NCI-H82 (cell line): ENCODE measurements at regions not wholly inside any gene's neighbourhood (a gene's known extent, or its start where the extent isn't known, plus 50 kb on each side); places are given as distances from the start of the nearest gene placed in this dataset.

Source experiments
- DNase-seq: peaks from one replicate; lab custom pipeline; 2025; lab: John Stamatoyannopoulos, UW

DNA sequence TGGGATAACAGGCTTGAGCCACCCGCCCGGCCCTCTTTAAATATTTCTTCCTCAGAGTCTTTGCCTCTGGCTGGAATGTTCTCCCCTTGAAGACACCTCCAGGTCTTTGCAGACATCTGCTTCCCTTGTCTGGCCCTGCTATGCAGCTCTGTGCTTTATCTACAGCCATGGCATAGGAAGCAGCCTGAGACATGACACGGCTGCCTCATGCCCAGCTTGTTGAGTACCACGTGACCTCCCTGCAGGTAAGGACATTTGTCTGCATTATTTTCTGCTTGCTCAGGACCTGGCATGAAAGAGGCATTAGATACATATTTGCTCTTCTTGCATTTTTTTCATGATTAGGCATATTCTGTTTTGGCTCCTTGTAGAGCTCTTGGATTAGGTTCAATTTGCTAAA lies 113.8 kb upstream of the KLF6 start:
- DNase-seq: no peak

DNA sequence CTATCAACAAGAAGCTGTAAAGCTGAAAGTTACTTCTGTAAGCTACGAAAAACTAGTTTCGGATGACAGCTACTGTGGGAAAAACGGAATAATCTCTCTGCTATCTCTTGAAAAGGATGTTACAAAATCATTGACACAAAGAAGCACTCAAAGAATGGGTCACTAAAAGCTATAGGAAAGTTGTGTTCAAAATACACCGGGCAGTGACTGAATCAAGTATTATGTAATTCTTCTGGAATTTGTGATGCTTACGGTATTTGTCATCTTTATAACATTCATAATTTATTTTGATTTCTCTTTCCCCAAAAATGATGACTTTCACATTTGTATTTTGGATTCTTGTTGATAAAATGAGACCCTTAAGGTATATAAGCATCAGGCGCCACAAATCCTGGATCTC lies 112.1 kb upstream of the KLF6 start:
- DNase-seq: no peak

DNA sequence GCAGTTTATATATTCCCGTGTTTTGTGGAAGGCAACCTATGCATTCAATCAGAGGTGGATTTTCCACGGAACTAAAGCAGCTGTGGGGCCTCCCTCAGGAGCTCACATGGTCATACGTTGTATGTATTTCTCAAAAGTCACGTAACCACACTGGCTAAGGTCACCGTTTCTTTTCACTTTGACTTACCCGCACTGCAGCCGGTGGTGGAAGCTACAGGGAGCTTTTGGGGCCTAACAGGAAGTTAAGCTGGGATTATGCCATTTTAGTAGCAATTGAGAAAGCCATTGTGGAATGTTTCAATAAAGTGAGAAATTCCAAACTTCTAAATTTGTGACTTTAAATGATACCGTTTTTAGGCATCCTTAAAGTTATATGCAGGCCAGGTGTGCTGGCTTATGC lies 111.2 kb upstream of the KLF6 start:
- no peak for DNase-seq

DNA sequence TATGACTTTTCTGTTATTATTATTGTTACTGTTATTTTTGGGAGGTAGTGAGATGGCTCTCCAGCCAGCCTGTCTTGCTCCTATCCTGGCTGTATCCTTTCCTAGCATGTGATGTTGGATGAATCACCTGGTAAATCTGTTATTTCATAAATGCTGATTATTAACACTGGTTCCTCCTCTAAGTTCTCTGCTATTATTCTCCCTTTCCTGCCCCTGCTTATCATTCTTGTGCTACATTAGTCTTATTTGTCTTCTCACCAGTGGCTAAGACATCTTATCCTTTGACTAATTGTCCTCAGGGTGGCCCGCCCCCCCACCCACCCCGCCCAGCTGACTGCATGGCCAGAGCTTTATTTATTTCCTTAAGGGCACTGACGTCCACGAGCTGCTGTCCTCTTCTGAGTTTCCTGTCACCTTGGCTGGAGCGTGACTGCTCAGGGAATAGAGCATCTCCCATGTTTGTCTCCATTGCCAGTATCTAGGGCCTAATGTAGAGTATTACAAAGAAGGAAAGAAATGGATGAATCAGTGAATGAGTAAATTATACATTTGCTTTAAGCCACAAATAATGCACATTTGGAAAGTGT lies 110.1 kb upstream of the KLF6 start:
- DNase-seq: peak; percentile 3

DNA sequence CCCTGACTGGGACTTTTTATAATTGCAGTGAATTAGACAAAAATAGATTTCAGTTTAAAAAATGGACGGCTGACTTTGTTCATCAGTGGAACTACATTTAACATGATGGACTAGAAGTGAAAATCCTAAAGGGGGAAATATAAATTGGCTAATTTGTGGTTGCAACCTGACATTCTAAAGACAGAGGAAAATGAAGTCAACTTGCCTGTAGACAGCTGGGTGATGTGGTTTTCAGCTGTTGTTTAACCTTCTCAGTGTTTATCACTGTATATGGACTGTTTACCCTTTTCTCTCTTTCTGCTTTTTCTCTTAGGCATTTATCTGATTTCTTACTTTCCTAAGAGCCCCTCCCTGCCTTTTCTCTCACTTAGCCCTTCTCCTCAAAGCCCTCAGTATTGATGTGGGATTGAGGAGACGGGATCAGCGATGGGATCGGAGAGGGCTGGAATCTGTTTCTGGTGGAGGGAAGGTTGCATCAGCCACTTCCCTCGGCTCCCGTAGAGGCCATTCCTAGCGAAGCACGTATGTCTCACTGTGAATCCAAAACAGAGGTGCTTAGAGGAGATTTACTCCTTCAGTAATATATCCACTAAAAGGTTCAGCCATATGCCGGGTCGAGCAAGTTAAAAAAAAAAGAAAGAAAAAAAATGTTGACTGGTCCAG lies 109.0 kb upstream of the KLF6 start:
- peak; percentile 78 for DNase-seq

DNA sequence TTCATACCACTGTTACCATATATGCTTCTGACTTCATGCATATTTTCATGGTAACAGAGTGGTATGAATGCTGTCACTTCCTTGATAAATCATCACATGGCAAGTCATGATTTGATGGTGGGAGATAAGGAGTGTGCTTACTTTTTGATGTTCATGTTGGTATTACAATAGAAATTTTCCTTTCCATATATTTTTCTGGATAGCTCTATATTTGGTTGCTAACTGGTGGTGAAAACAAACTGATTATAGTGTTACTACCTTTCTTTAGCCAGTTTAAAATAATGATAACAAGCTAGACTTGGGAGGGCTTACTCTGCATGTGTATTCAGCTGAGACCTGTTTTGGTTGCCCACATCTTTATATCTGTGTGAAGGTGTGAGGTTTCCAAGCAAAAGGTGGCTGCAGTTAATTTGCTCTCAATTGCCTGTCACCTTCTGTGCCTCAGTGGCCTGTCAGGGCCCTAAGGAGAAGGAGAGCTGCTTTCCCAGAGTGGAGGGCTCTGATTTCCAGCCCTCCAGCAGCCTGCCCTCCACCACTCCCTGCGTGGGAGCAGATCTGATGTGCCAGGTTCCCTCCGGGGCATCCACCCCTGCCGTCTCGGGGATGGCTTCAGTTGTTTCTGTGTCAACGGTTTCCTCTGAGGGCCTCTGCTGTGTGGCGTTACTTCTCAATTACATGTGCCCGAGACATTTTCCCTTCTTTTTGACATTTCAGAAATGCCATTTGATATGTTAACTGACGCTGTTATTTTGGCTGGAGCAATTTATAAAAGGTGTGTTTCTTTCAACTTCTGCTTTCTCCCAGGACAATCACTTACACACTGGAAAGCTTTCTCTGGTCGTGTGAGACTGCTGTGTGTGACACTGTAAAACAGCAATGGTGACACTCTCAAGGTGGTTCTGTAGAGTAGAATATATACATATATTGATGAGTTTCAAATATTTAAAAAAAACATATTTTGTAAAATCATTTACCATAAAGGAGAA lies 107.7 kb upstream of the KLF6 start:
- DNase-seq: no peak

DNA sequence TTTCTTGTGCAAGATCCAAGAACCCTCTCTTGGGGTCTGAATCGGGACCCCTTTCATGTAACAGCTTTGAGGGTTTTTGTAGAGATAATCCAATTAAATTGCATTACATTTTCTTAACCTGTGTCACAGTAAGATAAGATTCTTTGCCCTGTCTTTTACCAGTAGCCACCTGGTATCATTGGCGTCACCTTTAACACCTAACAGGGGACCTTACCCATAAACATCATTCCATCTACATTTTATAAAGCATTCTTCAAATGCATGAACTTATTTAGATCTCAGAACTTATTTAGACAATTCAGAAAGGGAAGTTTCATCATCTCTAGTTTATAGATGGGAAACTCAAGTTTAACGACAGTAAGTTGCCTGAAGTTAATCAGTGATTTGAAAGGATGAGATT lies 106.4 kb upstream of the KLF6 start:
- no peak for DNase-seq

DNA sequence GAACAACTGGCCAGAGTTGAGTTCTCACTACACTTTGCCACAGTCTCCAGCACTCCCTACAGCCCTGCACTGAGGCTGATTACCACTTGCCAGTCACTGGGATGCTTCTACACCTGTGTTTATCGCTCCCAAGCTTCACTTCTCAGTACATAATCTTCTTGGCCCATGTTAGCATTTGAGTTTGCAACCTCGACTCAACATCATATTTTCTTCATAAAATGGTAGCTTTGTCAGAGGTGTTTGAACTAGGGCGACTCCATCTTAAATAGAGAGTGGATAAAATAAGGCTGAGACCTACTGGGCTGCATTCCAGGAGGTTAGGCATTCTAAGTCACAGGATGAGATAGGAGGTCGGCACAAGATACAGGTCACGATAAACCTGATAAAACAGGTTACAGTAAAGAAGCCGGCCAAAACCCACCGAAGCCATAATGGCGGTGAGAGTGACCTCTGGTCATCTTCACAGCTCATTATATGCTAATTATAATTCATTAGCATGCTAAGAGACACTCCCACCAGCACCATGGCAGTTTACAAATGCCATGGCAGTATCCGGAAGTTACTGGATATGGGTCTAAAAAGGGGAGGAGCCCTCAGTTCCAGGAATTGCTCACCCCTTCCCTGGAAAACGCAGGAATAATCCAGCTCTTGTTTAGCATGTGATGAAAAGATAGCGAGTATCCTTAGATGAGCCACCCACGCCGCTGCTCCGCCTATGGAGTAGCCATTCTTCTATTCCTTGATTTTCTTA lies 105.8 kb upstream of the KLF6 start:
- DNase-seq: no peak

DNA sequence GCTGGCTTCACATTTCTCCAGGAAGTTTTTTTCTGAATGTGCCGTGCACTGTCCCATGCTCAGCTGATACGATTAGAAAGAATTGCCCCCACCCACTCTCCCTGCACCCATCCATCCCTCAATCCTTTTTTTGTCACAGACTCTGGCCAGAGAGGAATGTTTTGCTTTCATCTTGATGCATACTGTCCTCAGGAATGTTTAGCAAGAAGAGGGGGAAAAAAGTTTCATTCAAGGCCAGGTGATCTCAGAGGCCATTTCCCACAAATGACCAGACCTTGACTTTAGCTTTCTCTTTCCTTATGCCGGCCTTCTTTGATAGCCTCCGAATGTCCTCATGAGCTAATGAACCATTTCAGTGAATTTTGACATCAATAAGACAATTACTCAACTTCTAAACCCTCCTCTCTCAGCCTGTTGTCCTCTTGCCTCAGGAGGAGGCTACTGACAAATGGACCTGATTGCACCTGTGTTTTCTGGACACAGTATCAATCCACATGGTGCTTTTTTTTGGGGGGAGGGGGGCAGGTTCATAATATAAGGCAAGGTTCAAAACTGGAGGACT lies 105.0 kb upstream of the KLF6 start:
- DNase-seq: no peak

DNA sequence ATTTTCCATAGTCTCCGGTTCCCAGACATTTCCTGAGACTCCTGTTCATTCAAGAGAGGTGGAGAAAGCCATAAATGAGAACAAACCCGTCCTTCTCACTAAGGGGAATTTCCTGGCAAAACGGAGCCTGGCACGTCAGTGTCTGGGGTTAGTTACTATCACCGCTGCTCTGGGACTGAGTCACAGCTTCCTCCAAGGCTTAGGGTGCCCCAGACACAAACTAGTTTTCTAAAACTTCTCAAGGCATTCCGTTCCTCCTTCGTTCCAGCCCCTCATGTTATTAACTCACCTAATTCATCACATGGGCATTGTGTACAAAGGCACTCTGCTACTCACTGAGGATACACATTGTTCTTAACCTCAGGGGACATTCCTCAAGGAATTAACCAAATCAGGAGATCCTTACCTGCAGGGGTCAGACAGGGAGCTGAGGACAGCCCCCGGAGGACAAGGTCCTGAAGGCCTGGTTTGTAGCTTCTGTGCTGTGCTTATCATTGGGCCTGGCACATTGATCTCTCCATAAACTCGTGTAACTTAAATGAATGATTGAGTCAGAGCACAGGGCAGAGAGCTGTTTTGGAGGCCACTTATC lies 103.0 kb upstream of the KLF6 start:
- no peak for DNase-seq

DNA sequence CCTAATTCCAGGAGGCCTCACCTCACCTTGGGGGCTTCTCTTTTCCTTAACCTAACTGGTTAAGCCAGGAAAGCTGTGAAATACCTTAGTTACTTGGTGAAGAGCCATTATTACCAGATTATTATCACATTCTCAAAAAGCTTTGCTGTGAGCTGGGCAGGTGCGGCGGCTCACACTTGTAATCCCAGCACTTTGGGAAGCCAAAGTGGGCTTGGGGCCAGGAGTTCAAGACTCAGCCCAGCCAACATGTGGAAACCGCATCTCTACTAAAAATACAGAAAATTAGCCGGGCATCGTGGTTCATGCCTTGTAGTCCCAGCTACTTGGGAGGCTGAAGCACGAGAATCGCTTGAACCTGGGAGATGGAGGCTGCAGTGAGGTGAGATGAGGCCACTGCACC lies 102.4 kb upstream of the KLF6 start:
- no peak for DNase-seq

DNA sequence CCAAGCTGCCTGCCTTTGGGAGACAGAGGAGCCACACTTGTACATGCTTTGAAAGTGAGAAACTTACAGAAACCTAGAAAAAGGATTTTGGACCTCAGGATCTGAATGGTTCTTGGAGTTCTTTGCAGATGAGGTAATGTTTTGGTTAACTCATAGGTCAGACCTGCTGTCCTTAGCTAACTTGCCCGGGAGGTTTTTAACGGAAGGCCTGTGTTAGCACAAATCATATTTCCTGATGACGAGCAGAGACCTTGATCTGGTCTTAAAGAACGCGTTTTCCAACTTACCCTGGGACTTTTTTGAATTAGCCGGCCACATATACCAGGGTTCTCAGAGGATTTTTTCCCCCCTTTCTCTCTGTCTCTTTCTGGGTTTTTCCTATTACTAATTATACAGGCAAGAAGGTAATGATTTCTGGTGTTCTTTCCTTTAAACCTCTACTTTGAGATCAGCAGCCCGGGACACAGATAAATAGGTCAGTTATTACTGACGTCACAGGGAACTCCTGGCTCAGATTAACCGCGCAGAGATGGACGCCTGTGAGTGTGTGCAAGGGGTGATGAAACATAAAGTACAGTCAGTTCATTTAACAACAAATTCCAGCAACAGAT lies 101.7 kb upstream of the KLF6 start:
- DNase-seq: no peak

DNA sequence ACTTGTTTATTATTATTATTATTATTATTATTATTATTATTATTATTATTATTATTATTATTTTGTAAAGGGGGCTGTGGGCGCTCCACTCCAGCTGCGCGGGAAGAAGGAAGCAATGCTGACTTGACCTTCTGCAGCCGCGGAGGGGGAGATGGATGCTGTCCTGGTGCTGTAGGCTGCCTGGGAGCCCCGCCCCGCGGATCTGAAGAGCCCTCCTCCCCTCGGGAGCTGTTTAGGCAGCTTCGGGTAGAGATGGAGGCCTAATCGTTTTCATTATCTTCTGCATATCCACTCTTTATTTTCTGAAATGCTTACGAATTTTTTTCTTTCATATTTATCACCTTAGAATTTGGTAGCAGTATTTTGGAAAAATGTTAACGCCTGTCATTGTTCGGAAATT lies 101.2 kb upstream of the KLF6 start:
- DNase-seq: no peak

DNA sequence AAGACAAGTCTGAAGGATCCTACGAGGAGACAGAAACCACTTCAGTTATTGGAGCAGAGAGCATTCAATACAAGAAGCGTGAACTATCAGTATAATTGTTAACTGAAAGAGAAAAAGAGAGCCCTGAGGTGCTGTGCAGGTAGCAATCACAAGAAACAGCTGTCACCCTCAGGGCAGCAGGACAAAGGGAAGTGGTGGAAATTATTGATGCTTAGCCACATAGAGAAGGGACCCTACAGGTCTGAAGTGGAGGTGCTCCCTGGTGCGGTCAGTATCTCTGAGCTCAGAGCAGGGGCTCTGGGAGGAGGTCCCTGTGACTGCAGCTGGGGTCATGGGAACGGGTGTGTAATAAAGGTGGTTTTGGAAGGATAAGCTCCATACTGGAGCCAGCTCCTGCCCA lies 97.8 kb upstream of the KLF6 start:
- no peak for DNase-seq

DNA sequence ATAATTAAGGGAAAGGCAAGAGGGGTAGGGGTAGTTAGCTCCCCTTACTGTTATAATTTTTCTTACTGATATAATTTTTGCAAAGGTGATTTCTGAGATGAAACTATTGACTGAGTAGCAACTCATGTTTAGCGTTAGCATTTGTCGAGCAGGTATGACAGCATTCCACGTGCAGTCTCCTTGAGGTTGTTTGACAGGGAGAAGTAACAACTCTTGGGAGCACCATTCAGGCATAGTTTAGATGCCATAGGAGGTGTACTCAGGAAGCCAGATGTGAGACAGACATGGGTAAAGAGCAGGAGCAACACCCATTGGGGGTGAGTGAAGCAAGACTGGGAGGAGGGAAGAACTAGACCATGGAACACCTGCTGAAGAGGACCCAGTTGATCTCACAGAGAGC lies 96.6 kb upstream of the KLF6 start:
- no peak for DNase-seq

DNA sequence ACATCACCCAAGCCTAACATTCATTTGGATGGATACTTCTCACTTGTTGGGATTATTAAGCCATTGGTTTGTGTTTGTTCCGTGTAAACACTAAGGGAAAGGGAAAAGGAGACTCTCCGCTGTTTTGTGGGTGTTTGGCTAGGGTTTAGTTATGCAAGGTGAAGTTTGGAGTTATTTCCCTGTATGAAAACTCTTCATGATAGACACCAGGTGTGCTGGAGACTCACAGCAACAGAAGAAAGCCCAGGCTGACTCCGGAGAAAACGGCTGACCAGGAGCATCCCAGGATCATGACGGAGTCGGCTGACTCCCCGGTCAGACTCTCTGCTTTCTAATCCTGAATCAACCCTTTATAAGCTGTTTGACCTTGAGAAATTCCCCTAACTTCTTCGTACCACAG lies 94.1 kb upstream of the KLF6 start:
- no peak for DNase-seq

DNA sequence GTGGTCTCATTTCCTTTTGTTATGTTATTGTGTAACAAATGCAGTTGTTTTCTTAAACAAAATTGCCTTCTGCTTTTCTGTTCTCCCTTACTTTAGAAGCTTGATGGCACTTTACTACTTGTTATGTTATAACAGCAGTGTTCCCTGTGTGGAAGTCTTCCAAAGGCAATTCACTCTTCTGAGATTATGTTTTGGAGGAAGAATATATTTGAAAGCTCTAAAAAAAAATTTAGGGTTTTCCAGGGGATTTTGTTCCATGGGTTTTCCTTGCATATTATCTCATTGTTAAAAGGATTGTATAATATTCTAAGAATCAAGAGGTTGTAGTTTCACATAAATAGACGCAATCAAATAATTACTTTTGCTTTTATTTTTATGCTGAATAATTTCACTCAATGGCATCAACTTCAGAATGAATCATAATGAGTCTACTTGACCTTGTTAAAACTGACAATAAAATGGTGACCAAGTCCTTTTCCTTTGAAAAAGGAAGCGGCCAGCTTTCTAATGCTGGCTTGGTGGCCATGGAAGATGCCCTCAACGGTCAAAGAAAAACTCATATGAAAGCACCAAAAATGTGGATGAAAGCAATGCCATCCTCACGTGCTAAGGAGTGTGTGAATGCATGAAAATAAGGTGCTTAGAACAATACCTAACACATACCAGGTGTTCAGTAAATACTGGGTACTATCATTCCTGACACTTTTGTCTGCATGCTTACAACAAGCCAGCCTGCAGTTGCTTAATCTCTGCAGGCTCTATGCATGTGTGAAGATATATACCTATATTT lies 92.4 kb upstream of the KLF6 start:
- no peak for DNase-seq

DNA sequence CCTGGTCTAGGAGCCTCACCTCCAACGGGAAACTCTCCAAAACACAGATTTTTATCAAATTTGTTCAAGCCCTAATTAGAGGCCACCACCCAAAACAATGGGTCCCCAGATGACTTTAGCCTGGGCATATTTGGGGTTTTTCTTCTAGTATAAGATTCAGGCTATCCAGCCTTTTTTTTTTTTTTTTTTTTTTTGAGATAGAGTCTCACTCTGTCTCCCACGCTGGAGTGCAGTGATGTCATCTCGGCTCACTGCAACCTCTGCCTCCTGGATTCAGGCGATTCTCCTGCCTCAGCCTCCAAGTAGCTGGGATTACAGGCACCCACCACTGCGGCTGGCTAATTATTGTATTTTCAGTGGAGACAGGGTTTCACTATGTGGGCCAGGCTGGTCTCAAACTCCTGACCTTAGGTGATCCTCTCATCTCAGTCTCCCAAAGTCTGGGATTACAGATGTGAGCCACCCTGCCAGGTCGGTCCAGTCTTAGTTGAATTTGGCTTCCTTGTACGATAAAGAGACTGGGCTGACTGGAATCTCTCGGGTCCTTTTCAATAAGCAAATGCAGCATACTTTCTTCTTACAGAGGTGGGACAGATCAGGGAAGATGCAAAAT lies 91.4 kb upstream of the KLF6 start:
- DNase-seq: no peak

DNA sequence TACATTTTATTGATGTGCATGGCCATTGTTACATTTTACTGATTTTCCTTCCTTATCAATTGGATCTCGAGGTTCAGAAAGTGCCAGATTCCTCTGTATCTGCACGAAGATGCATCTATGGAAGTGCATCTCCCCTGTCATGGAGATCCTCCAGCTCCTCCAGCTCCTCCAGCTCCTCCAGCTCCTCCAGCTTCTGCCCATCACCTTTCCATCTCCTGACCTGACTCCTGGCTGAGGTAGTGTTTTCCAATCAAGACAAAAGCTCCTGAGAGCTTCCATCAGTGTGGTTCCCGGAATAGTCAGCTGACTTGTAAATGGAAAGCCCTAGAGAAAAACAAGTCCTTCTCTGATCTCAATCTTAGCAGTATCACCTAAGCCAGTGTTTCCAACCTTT lies 90.8 kb upstream of the KLF6 start:
- DNase-seq: no peak
